OCI-LY1 (cell line): ENCODE measurements at regions not wholly inside any gene's neighbourhood (a gene's known extent, or its start where the extent isn't known, plus 50 kb on each side); places are given as distances from the start of the nearest gene placed in this dataset.
"Not testable (repeated sequence)": the region's sequence is repeated elsewhere in the genome, so short reads cannot be mapped to it uniquely, and the experiment has no call there.

Experiments
- H2AFZ ChIP-seq: fragments of 200-600 bp; sonication (generic), shearing (Covaris generic); 2 replicates; pipeline ENCODE4 v1.6.0; 2014; ENCODE audit warnings: antibody characterized with exemption, mild to moderate bottlenecking, low read length
- H3F3A ChIP-seq: fragments of 200-600 bp; sonication (generic), shearing (Covaris generic); 2 replicates; pipeline ENCODE4 v1.6.0; 2014; ENCODE audit warnings: mild to moderate bottlenecking, antibody characterized with exemption, low read length, moderate library complexity; ENCODE audit not compliant: insufficient read depth
- H3K27ac ChIP-seq: fragments of 200-600 bp; sonication (generic); 2 replicates; pipeline ENCODE4 v1.5.1; 2014; ENCODE audit warnings: low read length, mixed run types, mild to moderate bottlenecking, low read depth; ENCODE audit not compliant: poor library complexity, severe bottlenecking
- H3K27me3 ChIP-seq: fragments of 200-600 bp; sonication (generic); 2 replicates; pipeline ENCODE4 v1.6.0; 2014; ENCODE audit warnings: antibody characterized with exemption, mild to moderate bottlenecking, low read length, moderate library complexity; ENCODE audit not compliant: insufficient read depth
- H3K36me3 ChIP-seq: fragments of 200-600 bp; sonication (generic); 2 replicates; pipeline ENCODE4 v1.6.1; 2014; ENCODE audit warnings: mild to moderate bottlenecking, antibody characterized with exemption, low read length, moderate library complexity, mixed read lengths; ENCODE audit not compliant: insufficient read depth
- H3K4me1 ChIP-seq: fragments of 200-600 bp; sonication (generic); 2 replicates; pipeline ENCODE4 v1.5.1; 2014; ENCODE audit warnings: mild to moderate bottlenecking, low read length, moderate library complexity; ENCODE audit not compliant: insufficient read depth, severe bottlenecking
- H3K4me2 ChIP-seq: fragments of 200-600 bp; sonication (generic), shearing (Covaris generic); 2 replicates; pipeline ENCODE4 v1.6.1; 2014; ENCODE audit warnings: low read length
- H3K4me3 ChIP-seq: fragments of 200-600 bp; sonication (generic); 2 replicates; pipeline ENCODE4 v1.5.1; 2014; ENCODE audit warnings: low read length, low read depth, mild to moderate bottlenecking, mixed read lengths; ENCODE audit not compliant: poor library complexity, severe bottlenecking
- H3K79me2 ChIP-seq: fragments of 200-600 bp; shearing (Covaris generic); 2 replicates; pipeline ENCODE4 v1.6.1; 2016; ENCODE audit warnings: mixed run types, low read length, mixed read lengths; ENCODE audit not compliant: insufficient read depth
- H3K9ac ChIP-seq: fragments of 200-600 bp; sonication (generic), shearing (Covaris generic); 2 replicates; pipeline ENCODE4 v1.6.1; 2014; ENCODE audit warnings: mild to moderate bottlenecking, low read length, mixed read lengths
- H3K9me2 ChIP-seq: fragments of 200-600 bp; sonication (generic), shearing (Covaris generic); 2 replicates; pipeline ENCODE4 v1.6.1; 2014; ENCODE audit warnings: low read depth, mild to moderate bottlenecking, low read length, mixed read lengths
- H3K9me3 ChIP-seq: fragments of 200-600 bp; shearing (Covaris generic); 2 replicates; pipeline ENCODE4 v1.6.1; 2014; ENCODE audit warnings: low read length, mixed read lengths
- H4K20me1 ChIP-seq: fragments of 200-600 bp; sonication (generic), shearing (Covaris generic); 2 replicates; pipeline ENCODE4 v1.6.0; 2016; ENCODE audit warnings: mild to moderate bottlenecking, low read length; ENCODE audit not compliant: insufficient read depth
- EZH2 ChIP-seq: fragments of 200-600 bp; sonication (generic), shearing (Covaris generic); IDR thresholded peaks from 2 replicates; pipeline ENCODE4 v1.8.0; 2017; ENCODE audit warnings: borderline replicate concordance, mixed run types, mild to moderate bottlenecking, antibody characterized with exemption, low read length, moderate library complexity, mixed read lengths
- TF ChIP-seq, protein P1 (sequence below): fragments of 200-600 bp; sonication (generic), shearing (Covaris generic); IDR thresholded peaks from 2 replicates; pipeline ENCODE4 v1.5.1; 2017; ENCODE audit warnings: mild to moderate bottlenecking, antibody characterized with exemption, low read length, moderate library complexity, mixed read lengths

GRCh38 chr17:27104605-27105221 lies 189.2 kb upstream of the WSB1 start:
- H3K36me3 ChIP-seq, H3K27me3 ChIP-seq, H3K4me3 ChIP-seq, H3K9me3 ChIP-seq, H3K27ac ChIP-seq, H2AFZ ChIP-seq, H3K4me1 ChIP-seq, H3K4me2 ChIP-seq, H3K79me2 ChIP-seq, H3K9ac ChIP-seq, H3K9me2 ChIP-seq, H4K20me1 ChIP-seq, H3F3A ChIP-seq: not testable (repeated sequence)

DNA sequence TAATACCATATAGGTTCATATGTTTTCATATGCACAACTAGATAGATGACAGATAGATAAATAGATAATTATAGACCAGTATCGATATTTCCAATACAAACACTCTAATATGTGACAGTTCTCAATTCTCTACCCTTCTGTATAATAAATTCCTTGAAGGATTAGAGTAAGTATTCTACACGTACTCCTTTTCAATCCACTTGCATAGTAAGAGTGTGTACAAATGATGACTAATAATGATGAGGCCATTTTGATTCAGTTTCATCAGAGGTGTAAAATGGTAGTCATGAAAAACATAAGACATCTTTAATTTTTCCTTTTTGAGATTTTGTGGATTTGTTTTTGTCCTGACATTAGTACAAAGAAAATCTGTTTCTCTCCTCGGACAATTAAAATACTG lies 188.3 kb upstream of the WSB1 start:
- Histone ChIP-seq H3K79me2 (no peaks in the 10 kb centered on the region), H3F3A (no peaks in the 10 kb centered on the region), H3K9me2 (no peaks in the 10 kb centered on the region), H3K4me2 (no peak overlapping the region), H4K20me1 (no peaks in the 10 kb centered on the region), H3K27me3 (no peaks in the 10 kb centered on the region), H2AFZ (no peak overlapping the region), H3K36me3 (no peaks in the 10 kb centered on the region), H3K9ac (no peak overlapping the region), H3K27ac (no peak overlapping the region), H3K9me3 (no peaks in the 10 kb centered on the region), H3K4me3 (no peak overlapping the region), H3K4me1 (no peaks in the 10 kb centered on the region)
- TF ChIP-seq, protein P1, sequence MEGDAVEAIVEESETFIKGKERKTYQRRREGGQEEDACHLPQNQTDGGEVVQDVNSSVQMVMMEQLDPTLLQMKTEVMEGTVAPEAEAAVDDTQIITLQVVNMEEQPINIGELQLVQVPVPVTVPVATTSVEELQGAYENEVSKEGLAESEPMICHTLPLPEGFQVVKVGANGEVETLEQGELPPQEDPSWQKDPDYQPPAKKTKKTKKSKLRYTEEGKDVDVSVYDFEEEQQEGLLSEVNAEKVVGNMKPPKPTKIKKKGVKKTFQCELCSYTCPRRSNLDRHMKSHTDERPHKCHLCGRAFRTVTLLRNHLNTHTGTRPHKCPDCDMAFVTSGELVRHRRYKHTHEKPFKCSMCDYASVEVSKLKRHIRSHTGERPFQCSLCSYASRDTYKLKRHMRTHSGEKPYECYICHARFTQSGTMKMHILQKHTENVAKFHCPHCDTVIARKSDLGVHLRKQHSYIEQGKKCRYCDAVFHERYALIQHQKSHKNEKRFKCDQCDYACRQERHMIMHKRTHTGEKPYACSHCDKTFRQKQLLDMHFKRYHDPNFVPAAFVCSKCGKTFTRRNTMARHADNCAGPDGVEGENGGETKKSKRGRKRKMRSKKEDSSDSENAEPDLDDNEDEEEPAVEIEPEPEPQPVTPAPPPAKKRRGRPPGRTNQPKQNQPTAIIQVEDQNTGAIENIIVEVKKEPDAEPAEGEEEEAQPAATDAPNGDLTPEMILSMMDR = no peak

GRCh38 chr17:27106347-27106981 lies 187.4 kb upstream of the WSB1 start:
- Histone ChIP-seq H3K4me2 (no peak overlapping the region), H3K4me1 (no peaks in the 10 kb centered on the region), H3F3A (no peaks in the 10 kb centered on the region), H2AFZ (no peak overlapping the region), H3K27ac (no peak overlapping the region), H3K27me3 (no peaks in the 10 kb centered on the region), H3K9me3 (no peaks in the 10 kb centered on the region), H3K79me2 (no peaks in the 10 kb centered on the region), H3K9me2 (no peaks in the 10 kb centered on the region), H3K36me3 (no peaks in the 10 kb centered on the region), H3K9ac (no peak overlapping the region), H4K20me1 (no peaks in the 10 kb centered on the region), H3K4me3 (no peak overlapping the region)
- TF ChIP-seq, protein P1 = no peak
- no peak for TF ChIP-seq EZH2

DNA sequence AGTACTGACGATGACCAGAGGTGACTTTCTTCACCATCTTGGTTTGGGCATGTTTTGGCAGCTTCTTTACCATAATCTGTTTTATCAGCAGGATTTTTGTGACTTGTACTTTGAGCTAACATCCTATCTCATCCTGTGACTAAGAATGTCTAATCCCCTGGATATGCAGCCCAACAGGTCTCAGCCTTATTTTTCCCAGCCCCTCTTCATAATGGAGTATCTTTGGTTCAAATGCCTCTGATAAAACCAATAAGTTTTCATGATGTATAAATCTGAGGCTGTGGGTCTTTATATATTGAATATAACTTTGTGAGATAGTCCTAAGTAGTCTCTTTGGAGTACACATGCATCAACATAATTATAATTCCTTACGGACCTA lies 186.9 kb upstream of the WSB1 start:
- Histone ChIP-seq H3K36me3 (no peaks in the 10 kb centered on the region), H3K4me2 (no peak overlapping the region), H3K79me2 (no peaks in the 10 kb centered on the region), H3K9ac (no peak overlapping the region), H2AFZ (no peak overlapping the region), H3K9me3 (no peaks in the 10 kb centered on the region), H3K27me3 (no peaks in the 10 kb centered on the region), H4K20me1 (no peaks in the 10 kb centered on the region), H3K4me1 (no peaks in the 10 kb centered on the region), H3F3A (no peaks in the 10 kb centered on the region), H3K9me2 (no peaks in the 10 kb centered on the region), H3K27ac (no peak overlapping the region), H3K4me3 (no peak overlapping the region)
- TF ChIP-seq EZH2 = no peak
- TF ChIP-seq, protein P1 = no peak

DNA sequence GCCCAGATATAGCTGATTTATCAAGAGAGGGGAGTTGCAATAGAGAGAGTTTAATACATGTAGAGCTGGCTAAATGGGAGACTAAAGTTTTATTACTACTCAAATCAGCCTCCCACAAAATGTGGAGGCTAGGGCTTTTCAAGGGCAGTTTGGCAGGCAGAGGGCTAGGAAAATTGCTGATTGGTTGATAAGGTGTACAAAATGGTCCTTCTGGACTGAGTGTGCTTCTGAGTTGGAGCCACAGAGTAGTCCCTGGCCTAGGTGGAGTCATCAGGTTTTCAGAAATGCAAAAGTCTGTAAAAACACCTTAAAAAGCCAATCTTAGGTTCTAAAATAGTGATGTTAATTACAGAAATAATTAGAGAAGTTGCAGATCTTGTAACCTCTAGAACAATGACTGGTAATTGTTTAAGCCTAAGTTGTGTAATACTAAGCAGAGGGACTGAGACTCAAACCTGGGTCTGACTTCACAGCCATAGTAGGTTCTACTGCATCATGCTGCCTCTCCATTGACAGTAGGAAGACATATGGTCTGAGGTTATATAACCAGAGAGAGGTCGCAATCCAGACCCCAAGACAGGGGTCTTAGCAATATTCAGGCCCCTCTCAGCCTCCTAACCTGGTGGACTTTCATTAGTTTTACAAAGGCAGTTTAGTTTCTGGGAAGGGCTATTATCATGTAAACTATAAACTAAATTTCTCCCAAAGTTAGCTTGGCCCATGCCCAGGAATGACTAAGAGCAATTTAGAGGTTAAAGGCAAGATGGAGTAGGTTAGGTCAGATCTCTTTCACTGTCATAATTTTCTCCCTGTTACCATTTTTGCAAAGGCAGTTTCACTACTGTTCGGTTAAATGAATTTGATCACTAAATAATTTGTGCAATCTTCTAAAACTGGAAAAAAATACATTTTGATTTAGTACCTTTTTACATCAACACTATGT lies 186.3 kb upstream of the WSB1 start:
- H3K9ac ChIP-seq, H3K4me1 ChIP-seq, H3K9me3 ChIP-seq, H3K27me3 ChIP-seq, H3K27ac ChIP-seq, H3F3A ChIP-seq, H3K36me3 ChIP-seq, H4K20me1 ChIP-seq, H3K4me2 ChIP-seq, H2AFZ ChIP-seq, H3K79me2 ChIP-seq, H3K4me3 ChIP-seq, H3K9me2 ChIP-seq: not testable (repeated sequence)
